NCI-H1694 treated with DMSO at 0.1 percent for 48 hours (cell line): ENCODE measurements at regions not wholly inside any gene's neighbourhood (a gene's known extent, or its start where the extent isn't known, plus 50 kb on each side); places are given as distances from the start of the nearest gene placed in this dataset.

Experiments used
- DNase-seq: peaks from one replicate; lab custom pipeline; 2025; lab: John Stamatoyannopoulos, UW

GRCh38 chr16:8519179-8519578, 71.1 kb downstream of the TMEM114 start:
- no peak for DNase-seq

GRCh38 chr16:8517280-8517679, 73.0 kb downstream of the TMEM114 start:
- no peak for DNase-seq

- DNase-seq: no peak
Measured at GRCh38 chr16:8516471-8516870, 73.8 kb downstream of the TMEM114 start.

GRCh38 chr16:8512941-8513624, 77.2 kb downstream of the TMEM114 start:
- DNase-seq: no peak

- DNase-seq: no peak
Measured at GRCh38 chr16:8511464-8511863, 78.8 kb downstream of the TMEM114 start.

GRCh38 chr16:8510160-8510559, 80.2 kb downstream of the TMEM114 start:
- no peak for DNase-seq

- DNase-seq: no peak
Measured at GRCh38 chr16:8505327-8505991, 84.9 kb downstream of the TMEM114 start.

- DNase-seq: no peak
Measured at GRCh38 chr16:8502446-8502845, 87.9 kb downstream of the TMEM114 start.

- DNase-seq: no peak
Measured at GRCh38 chr16:8500351-8500750, 90.0 kb downstream of the TMEM114 start.

- no peak for DNase-seq
Measured at GRCh38 chr16:8496364-8496763, 93.9 kb downstream of the TMEM114 start.

- DNase-seq: no peak
Measured at GRCh38 chr16:8493972-8494371, 96.3 kb downstream of the TMEM114 start.

- no peak for DNase-seq
Measured at GRCh38 chr16:8492690-8493089, 97.6 kb downstream of the TMEM114 start.

- no peak for DNase-seq
Measured at GRCh38 chr16:8489580-8489979, 100.7 kb downstream of the TMEM114 start.

- DNase-seq: no peak
Measured at GRCh38 chr16:8486985-8487384, 103.3 kb downstream of the TMEM114 start.

GRCh38 chr16:8483396-8483795, 106.9 kb downstream of the TMEM114 start:
- DNase-seq: no peak

- DNase-seq: no peak
Measured at GRCh38 chr16:8481810-8482209, 108.5 kb downstream of the TMEM114 start.

- no peak for DNase-seq
Measured at GRCh38 chr16:8476824-8477223, 113.5 kb downstream of the TMEM114 start.

- DNase-seq: peak; percentile 16
Measured at GRCh38 chr16:8474587-8474986, 115.7 kb downstream of the TMEM114 start.

- no peak for DNase-seq
Measured at GRCh38 chr16:8469102-8469778, 121.1 kb downstream of the TMEM114 start.

GRCh38 chr16:8464979-8465378, 125.3 kb downstream of the TMEM114 start:
- no peak for DNase-seq

- no peak for DNase-seq
Measured at GRCh38 chr16:8459085-8459733, 131.1 kb downstream of the TMEM114 start.

GRCh38 chr16:8458481-8459046, 131.7 kb downstream of the TMEM114 start:
- DNase-seq: no peak
